SK-N-MC (cell line): ENCODE measurements at regions not wholly inside any gene's neighbourhood (a gene's known extent, or its start where the extent isn't known, plus 50 kb on each side); places are given as distances from the start of the nearest gene placed in this dataset.

ENCODE experiments used
- DNase-seq: peaks from one replicate; pipeline ENCODE4 v3.0.0-alpha.2; 2011; ENCODE audit warnings: low read depth, low spot score
- H3K27ac ChIP-seq: fragments of 200-600 bp; sonication (generic); 2 replicates; pipeline ENCODE4 v1.5.1; 2016; ENCODE audit warnings: mixed run types
- H3K36me3 ChIP-seq: fragments of 200-600 bp; sonication (generic); 2 replicates; pipeline ENCODE4 v1.6.1; 2017; ENCODE audit warnings: antibody characterized with exemption, low read length, mixed read lengths; ENCODE audit not compliant: insufficient read depth
- H3K4me3 ChIP-seq: fragments of 200-600 bp; sonication (generic); 2 replicates; pipeline ENCODE4 v1.5.1; 2016
- H3K9ac ChIP-seq: fragments of 200-600 bp; sonication (generic); 2 replicates; pipeline ENCODE4 v1.8.0; 2017; ENCODE audit warnings: mixed run types, mixed read lengths; ENCODE audit not compliant: insufficient read length
- H3K9me3 ChIP-seq: fragments of 200-600 bp; sonication (generic); 2 replicates; pipeline ENCODE4 v1.6.1; 2017; ENCODE audit warnings: low read depth, mild to moderate bottlenecking, antibody characterized with exemption, low read length, moderate library complexity, mixed read lengths
- EZH2 ChIP-seq: fragments of 200-600 bp; sonication (generic); IDR thresholded peaks from one replicate; pipeline ENCODE4 v1.6.1; 2017; ENCODE audit warnings: antibody characterized with exemption
- FOXP2 ChIP-seq: optimal IDR thresholded peaks from 2 replicates; pipeline ENCODE3; 2011; ENCODE audit warnings: mild to moderate bottlenecking, moderate library complexity; ENCODE audit not compliant: insufficient read depth; ENCODE audit errors: extremely low read length, control extremely low read depth
- POLR2AphosphoS5 ChIP-seq: IDR thresholded peaks from 2 replicates; pipeline ENCODE4 v1.6.1; 2012; ENCODE audit warnings: mild to moderate bottlenecking, low read depth, low read length, borderline replicate concordance

DNA sequence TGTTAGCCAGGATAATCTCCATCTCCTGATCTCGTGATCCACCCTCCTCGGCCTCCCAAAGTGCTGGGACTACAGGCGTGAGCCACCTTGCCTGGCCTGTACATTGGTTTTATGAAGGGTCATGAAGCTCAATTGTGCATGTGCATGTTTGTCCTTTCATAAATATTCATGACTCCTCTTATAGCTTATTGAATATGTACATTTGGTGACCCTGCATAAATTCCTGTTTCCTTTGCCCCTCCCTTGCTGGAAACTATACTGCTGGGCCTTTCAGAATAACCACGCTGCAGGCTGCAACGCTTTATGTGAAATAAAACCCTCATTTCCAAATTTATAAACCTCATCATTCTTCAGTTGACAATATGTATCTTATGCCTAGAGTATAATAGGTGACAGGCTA, 978.0 kb upstream of the LCORL start:
- Histone ChIP-seq H3K27ac (no peak overlapping the region), H3K4me3 (no peak overlapping the region), H3K36me3 (no peaks in the 10 kb centered on the region), H3K9me3 (no peaks in the 10 kb centered on the region), H3K9ac (no peak overlapping the region)
- TF ChIP-seq EZH2 (no peak), FOXP2 (no peak), POLR2AphosphoS5 (no peak)
- DNase-seq: no peak

- H3K9me3 ChIP-seq: no peaks in the 10 kb centered on the region
- H3K9ac ChIP-seq: no peak overlapping the region
- TF ChIP-seq POLR2AphosphoS5 (no peak), EZH2 (no peak), FOXP2 (no peak)
- H3K36me3 ChIP-seq: no peaks in the 10 kb centered on the region
- no peak overlapping the region for H3K4me3 ChIP-seq
- DNase-seq: no peak
- no peak overlapping the region for H3K27ac ChIP-seq
These were observed 959.7 kb upstream of the LCORL start for GRCh38 chr4:18981234-18981615.

DNA sequence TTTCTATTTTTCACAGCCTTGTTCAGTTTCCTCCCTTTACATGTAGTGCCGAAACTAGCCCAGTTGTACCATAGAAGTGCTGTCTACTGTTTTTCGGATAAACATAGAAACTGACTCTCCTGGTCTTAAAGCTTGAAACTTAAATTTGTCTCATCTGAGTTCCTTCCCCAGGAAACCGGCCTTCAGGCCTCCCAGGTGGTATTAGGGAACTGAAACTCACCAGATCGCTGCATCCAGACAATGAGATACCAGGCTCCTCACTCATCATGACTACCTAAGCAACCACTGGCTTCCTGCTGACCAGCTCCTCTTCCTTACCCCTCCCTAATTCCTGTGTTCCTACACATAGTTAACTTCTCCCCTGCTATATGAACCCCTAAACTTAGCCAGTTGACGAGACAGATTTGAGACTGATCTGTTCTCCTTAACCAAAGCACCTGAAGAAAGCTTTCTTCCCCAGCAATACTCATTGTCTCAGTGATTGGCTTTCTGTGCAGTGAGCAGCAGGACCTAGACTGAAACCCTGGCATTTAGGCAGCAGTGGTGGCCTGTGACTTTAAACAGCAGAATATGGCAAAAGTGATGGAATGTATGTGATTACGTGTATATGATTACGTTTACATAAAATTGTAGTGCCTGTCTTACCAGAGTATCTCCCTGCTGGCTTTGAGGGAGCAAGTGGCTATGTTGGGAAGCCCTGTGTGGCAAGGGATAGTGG, 959.1 kb upstream of the LCORL start:
- no peak overlapping the region for H3K4me3 ChIP-seq

DNA sequence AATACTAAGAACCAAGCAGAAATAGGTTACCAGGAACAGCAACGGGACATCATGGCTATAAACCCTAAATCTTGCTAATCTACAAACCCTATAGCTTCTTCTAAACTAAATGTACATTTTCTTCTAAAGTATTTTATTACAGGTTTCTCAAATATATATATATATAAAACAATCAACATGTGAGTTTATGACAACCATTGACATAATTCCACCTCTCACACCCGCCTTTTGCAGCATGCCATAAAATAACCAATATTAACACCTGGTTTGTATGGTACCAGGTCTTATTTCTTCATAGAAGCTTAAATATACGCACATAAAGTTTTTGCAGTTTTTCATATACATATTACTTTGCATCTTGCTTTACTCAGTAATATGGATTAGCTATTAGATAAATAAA, 955.3 kb upstream of the LCORL start:
- no peak overlapping the region for H3K9ac ChIP-seq
- H3K4me3 ChIP-seq: no peak overlapping the region
- no peaks in the 10 kb centered on the region for H3K36me3 ChIP-seq
- no peaks in the 10 kb centered on the region for H3K9me3 ChIP-seq
- TF ChIP-seq POLR2AphosphoS5: no peak
- no peak for TF ChIP-seq EZH2
- TF ChIP-seq FOXP2: no peak
- no peak overlapping the region for H3K27ac ChIP-seq
- no peak for DNase-seq

More for the DNA sequence above, 959.1 kb upstream of the LCORL start:
- Histone ChIP-seq H3K36me3 (no peaks in the 10 kb centered on the region), H3K27ac (no peak overlapping the region), H3K9ac (no peak overlapping the region), H3K9me3 (no peaks in the 10 kb centered on the region)
- no peak for DNase-seq
- TF ChIP-seq EZH2 (no peak), FOXP2 (no peak), POLR2AphosphoS5 (no peak)

- TF ChIP-seq FOXP2 (no peak), EZH2 (no peak), POLR2AphosphoS5 (no peak)
- Histone ChIP-seq H3K4me3 (no peak overlapping the region), H3K9ac (no peak overlapping the region), H3K9me3 (no peaks in the 10 kb centered on the region), H3K27ac (no peak overlapping the region), H3K36me3 (no peaks in the 10 kb centered on the region)
- DNase-seq: no peak
These were observed 954.6 kb upstream of the LCORL start for GRCh38 chr4:18975916-18976808.

DNA sequence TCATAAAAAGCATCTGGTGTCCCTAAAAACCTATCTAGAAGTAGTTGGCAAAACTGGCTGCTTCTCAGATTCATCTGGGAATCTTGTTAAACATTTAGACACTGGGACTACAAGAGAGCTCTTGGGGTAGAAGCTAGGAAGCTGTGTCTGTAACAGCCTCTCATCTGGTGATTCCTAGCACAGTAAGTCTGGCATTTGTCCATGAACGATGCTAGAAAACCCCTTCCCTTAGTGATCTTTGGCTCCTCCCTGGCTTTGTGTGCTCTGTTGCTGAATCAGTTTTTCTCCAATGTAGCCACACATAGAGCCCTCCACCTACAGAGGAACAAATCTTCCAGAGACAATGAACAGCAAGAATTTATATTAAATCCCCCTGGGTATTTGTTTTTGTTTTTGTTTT, 951.7 kb upstream of the LCORL start:
- Histone ChIP-seq H3K36me3 (no peaks in the 10 kb centered on the region), H3K27ac (no peak overlapping the region), H3K4me3 (no peak overlapping the region), H3K9me3 (no peaks in the 10 kb centered on the region), H3K9ac (no peak overlapping the region)
- no peak for DNase-seq
- TF ChIP-seq POLR2AphosphoS5: no peak
- TF ChIP-seq FOXP2: no peak
- TF ChIP-seq EZH2: no peak

DNA sequence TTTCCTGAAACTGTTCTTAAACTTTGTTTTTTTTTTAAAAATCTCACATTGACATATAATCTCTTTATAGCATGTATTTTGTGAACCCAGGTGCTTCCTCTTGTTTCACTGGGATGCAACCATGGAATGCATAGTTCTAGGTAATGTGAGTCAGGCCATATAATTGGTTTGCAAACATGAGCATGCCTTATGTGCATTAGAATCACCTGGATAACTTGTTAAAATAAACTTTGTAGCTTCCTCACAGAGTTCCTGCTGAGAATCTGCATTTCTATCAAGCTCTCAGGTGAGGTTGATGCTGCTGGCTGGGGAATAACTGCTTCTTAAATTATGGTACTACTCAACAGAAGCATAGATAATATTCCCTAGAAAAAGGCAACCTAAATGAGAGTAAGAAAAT, 940.3 kb upstream of the LCORL start:
- no peak for DNase-seq
- no peaks in the 10 kb centered on the region for H3K9me3 ChIP-seq
- TF ChIP-seq FOXP2 (no peak), POLR2AphosphoS5 (no peak), EZH2 (no peak)
- H3K36me3 ChIP-seq: no peaks in the 10 kb centered on the region
- H3K4me3 ChIP-seq: no peak overlapping the region
- no peak overlapping the region for H3K27ac ChIP-seq
- H3K9ac ChIP-seq: no peak overlapping the region

- H3K4me3 ChIP-seq: no peak overlapping the region
- no peak overlapping the region for H3K9ac ChIP-seq
- no peaks in the 10 kb centered on the region for H3K9me3 ChIP-seq
- no peaks in the 10 kb centered on the region for H3K36me3 ChIP-seq
- no peak overlapping the region for H3K27ac ChIP-seq
- TF ChIP-seq EZH2: no peak
- TF ChIP-seq FOXP2: no peak
- TF ChIP-seq POLR2AphosphoS5: no peak
- DNase-seq: no peak
These were observed 939.7 kb upstream of the LCORL start for GRCh38 chr4:18961266-18961665.
